SU-DHL-6 (cell line): ENCODE measurements at regions not wholly inside any gene's neighbourhood (a gene's known extent, or its start where the extent isn't known, plus 50 kb on each side); places are given as distances from the start of the nearest gene placed in this dataset.

Source experiments
- H2AFZ ChIP-seq: fragments of 200-600 bp; sonication (generic); 2 replicates; pipeline ENCODE4 v1.6.1; 2014; ENCODE audit warnings: low read depth, mild to moderate bottlenecking, moderate library complexity, mixed read lengths, antibody characterized with exemption, low read length; ENCODE audit not compliant: severe bottlenecking
- H3F3A ChIP-seq: fragments of 200-600 bp; shearing (Covaris generic); 2 replicates; pipeline ENCODE4 v1.6.0; 2016; ENCODE audit warnings: antibody characterized with exemption, mild to moderate bottlenecking; ENCODE audit not compliant: insufficient read depth
- H3K27ac ChIP-seq: fragments of 200-600 bp; sonication (generic); 2 replicates; pipeline ENCODE4 v1.5.1; 2016; ENCODE audit warnings: low read depth, mild to moderate bottlenecking, low read length, moderate library complexity, mixed read lengths
- H3K27me3 ChIP-seq: fragments of 200-600 bp; sonication (generic), shearing (Covaris generic); 2 replicates; pipeline ENCODE4 v1.6.0; 2014; ENCODE audit warnings: mild to moderate bottlenecking, low read length
- H3K36me3 ChIP-seq: fragments of 200-600 bp; sonication (generic); 2 replicates; pipeline ENCODE4 v1.6.1; 2014; ENCODE audit warnings: mild to moderate bottlenecking, low read length, mixed read lengths
- H3K4me2 ChIP-seq: fragments of 300-600, 200-600 bp; shearing (Covaris generic), sonication (generic); 2 replicates; pipeline ENCODE4 v1.6.0; 2014; ENCODE audit warnings: low read length, low read depth, mild to moderate bottlenecking; ENCODE audit not compliant: poor library complexity, severe bottlenecking
- H3K4me3 ChIP-seq: fragments of 200-600 bp; sonication (generic); 2 replicates; pipeline ENCODE4 v1.5.1; 2014; ENCODE audit warnings: antibody characterized with exemption, low read length, mild to moderate bottlenecking, mixed read lengths; ENCODE audit not compliant: insufficient read depth, poor library complexity, severe bottlenecking
- H3K79me2 ChIP-seq: fragments of 200-600 bp; sonication (generic); 2 replicates; pipeline ENCODE4 v1.6.1; 2014; ENCODE audit warnings: mild to moderate bottlenecking, low read length, moderate library complexity; ENCODE audit not compliant: insufficient read depth
- H3K9ac ChIP-seq: fragments of 200-600 bp; sonication (generic); 2 replicates; pipeline ENCODE4 v1.7.0; 2014; ENCODE audit warnings: mild to moderate bottlenecking, low read length
- H3K9me2 ChIP-seq: fragments of 200-600 bp; sonication (generic); replicated peaks from 2 replicates; pipeline ENCODE4 v1.6.1; 2014; ENCODE audit warnings: low read length; ENCODE audit not compliant: insufficient read depth
- H3K9me3 ChIP-seq: fragments of 200-600 bp; sonication (generic); 2 replicates; pipeline ENCODE4 v1.6.1; 2014; ENCODE audit warnings: low read length, mixed read lengths; ENCODE audit not compliant: insufficient read depth
- H4K20me1 ChIP-seq: fragments of 200-600 bp; sonication (generic); 2 replicates; pipeline ENCODE4 v1.6.1; 2014; ENCODE audit warnings: low read depth, mild to moderate bottlenecking, antibody characterized with exemption, low read length, moderate library complexity, mixed read lengths
- CTCF ChIP-seq: fragments of 200-600 bp; sonication (generic); IDR thresholded peaks from one replicate; pipeline ENCODE4 v1.5.1; 2017; ENCODE audit warnings: antibody characterized with exemption, mild to moderate bottlenecking, low read length, moderate library complexity; ENCODE audit not compliant: insufficient read depth, poor library complexity, severe bottlenecking
- EZH2phosphoT487 ChIP-seq: fragments of 200-600 bp; sonication (generic), shearing (Covaris generic); conservative IDR thresholded peaks from 2 replicates; pipeline ENCODE4 v1.6.1; 2018; ENCODE audit warnings: mild to moderate bottlenecking, antibody characterized with exemption, low read length, moderate library complexity, mixed read lengths

- H2AFZ ChIP-seq, result no peak overlapping the region
- no peaks in the 10 kb centered on the region for H3K9me3 ChIP-seq
- no peaks in the 10 kb centered on the region for H4K20me1 ChIP-seq
- no peaks in the 10 kb centered on the region for H3K79me2 ChIP-seq
- H3K27me3 ChIP-seq, result no peaks in the 10 kb centered on the region
- TF ChIP-seq EZH2phosphoT487 (no peak), CTCF (no peak)
- no peaks in the 10 kb centered on the region for H3K9me2 ChIP-seq
- no peaks in the 10 kb centered on the region for H3F3A ChIP-seq
- H3K36me3 ChIP-seq, result no peaks in the 10 kb centered on the region
- H3K4me3 ChIP-seq, result no peak overlapping the region
- no peak overlapping the region for H3K27ac ChIP-seq
- H3K4me2 ChIP-seq, result no peak overlapping the region
- no peak overlapping the region for H3K9ac ChIP-seq
Observed at GRCh38 chr11:134561331-134561720, 149.3 kb upstream of the B3GAT1 start.

- H3K9me2 ChIP-seq, result no peaks in the 10 kb centered on the region
- no peak overlapping the region for H2AFZ ChIP-seq
- H3K27ac ChIP-seq, result no peak overlapping the region
- no peaks in the 10 kb centered on the region for H3K36me3 ChIP-seq
- no peaks in the 10 kb centered on the region for H4K20me1 ChIP-seq
- H3K9me3 ChIP-seq, result no peaks in the 10 kb centered on the region
- no peaks in the 10 kb centered on the region for H3K79me2 ChIP-seq
- H3K27me3 ChIP-seq, result no peaks in the 10 kb centered on the region
- TF ChIP-seq CTCF, result no peak
- no peak for TF ChIP-seq EZH2phosphoT487
- no peak overlapping the region for H3K4me3 ChIP-seq
- H3K9ac ChIP-seq, result no peak overlapping the region
- no peak overlapping the region for H3K4me2 ChIP-seq
- H3F3A ChIP-seq, result no peaks in the 10 kb centered on the region
Observed at GRCh38 chr11:134560566-134561330, 148.7 kb upstream of the B3GAT1 start.

- H3F3A ChIP-seq, result no peaks in the 10 kb centered on the region
- H2AFZ ChIP-seq, result no peak overlapping the region
- H3K27ac ChIP-seq, result no peak overlapping the region
- no peak for TF ChIP-seq EZH2phosphoT487
- TF ChIP-seq CTCF, result no peak
- no peak overlapping the region for H3K4me3 ChIP-seq
- no peak overlapping the region for H3K4me2 ChIP-seq
- no peaks in the 10 kb centered on the region for H4K20me1 ChIP-seq
- no peak overlapping the region for H3K9ac ChIP-seq
- no peaks in the 10 kb centered on the region for H3K9me2 ChIP-seq
- H3K36me3 ChIP-seq, result no peaks in the 10 kb centered on the region
- H3K9me3 ChIP-seq, result no peaks in the 10 kb centered on the region
- H3K27me3 ChIP-seq, result no peaks in the 10 kb centered on the region
- H3K79me2 ChIP-seq, result no peaks in the 10 kb centered on the region
Observed at GRCh38 chr11:134560066-134560465, 148.0 kb upstream of the B3GAT1 start.
